ENCODE measurements at regions not wholly inside any gene's neighbourhood (a gene's known extent, or its start where the extent isn't known, plus 50 kb on each side); places are given as distances from the start of the nearest gene placed in this dataset.

- H3K27me3 ChIP-seq (ENCODE audit: insufficient read depth, low read length), result no peaks in the 10 kb centered on the region
- RAD21 ChIA-PET (ENCODE audit: low non-redundant PET in 1 of 2, low total read pairs in 2 of 2, uncharacterized antibody in 2 of 2, unreplicated experiment in 2 of 2), result no interaction called here
- H3K79me2 ChIP-seq (ENCODE audit: insufficient read depth, low read length), result no peaks in the 10 kb centered on the region
- no peak overlapping the region for H2AFZ ChIP-seq (ENCODE audit: low read depth, low read length, poor library complexity, severe bottlenecking)
- intact Hi-C loops (cut with micrococcal nuclease), result no loop called here
- CTCF ChIA-PET, result no interaction called here
- H3K4me3 ChIP-seq (replicated peaks in 1 of 2; ENCODE audit: low read depth in 1 of 2, low read length in 2 of 2), result no peak overlapping the region
- no peaks in the 10 kb centered on the region for H3K36me3 ChIP-seq (ENCODE audit: control insufficient read depth in 1 of 2, insufficient read depth in 2 of 2, low read length in 2 of 2)
- POLR2A ChIA-PET, result no interaction called here
- H3K9me2 ChIP-seq (ENCODE audit: insufficient read depth), result no peaks in the 10 kb centered on the region
- H3K9me3 ChIP-seq (ENCODE audit: control insufficient read depth in 1 of 2, insufficient read depth in 1 of 2, low read depth in 1 of 2, low read length in 2 of 2), result 0 out of 4 replicates have a peak, but pooled peaks cover 0 to under 1% of the 10 kb centered on the region in 2 experiments
- H4K20me1 ChIP-seq (ENCODE audit: insufficient read depth), result no peaks in the 10 kb centered on the region
- no peak for ATAC-seq
- DNase-seq (ENCODE audit: low read depth, low spot score), result no peak
- no peak overlapping the region for H3K4me2 ChIP-seq (ENCODE audit: low read length)
- no TSS peak for BruUV-seq (replicated peaks)
- H3K4me1 ChIP-seq (ENCODE audit: control insufficient read depth in 1 of 2, insufficient read depth in 2 of 2, low read length in 2 of 2), result no peaks in the 10 kb centered on the region
- no peak overlapping the region for H3K9ac ChIP-seq (ENCODE audit: low read length)
- no peak overlapping the region for H3K27ac ChIP-seq (ENCODE audit: low read depth, low read length)
- TF ChIP-seq RAD21 (IDR thresholded peaks at IDR 0.05; ENCODE audit: low read depth) (no peak), EZH2 (IDR thresholded peaks at IDR 0.05) (no peak), JUND (IDR thresholded peaks at IDR 0.05) (no peak), ELF1 (IDR thresholded peaks at IDR 0.05; ENCODE audit: borderline replicate concordance, low read depth) (no peak), ZNF274 (IDR thresholded peaks at IDR 0.05; ENCODE audit: low read depth, low read length) (no peak), CTCF (IDR thresholded peaks at IDR 0.05 in 2 of 3, conservative IDR thresholded peaks at IDR 0.05 in 1 of 3; ENCODE audit: borderline replicate concordance in 1 of 3, insufficient read depth in 1 of 3, low read depth in 2 of 3, low read length in 2 of 3) (no peak), ZFX (IDR thresholded peaks at IDR 0.05) (no peak), CBX3 (IDR thresholded peaks at IDR 0.05; ENCODE audit: low read depth) (no peak), SIN3A (IDR thresholded peaks at IDR 0.05; ENCODE audit: low read depth) (no peak), REST (IDR thresholded peaks at IDR 0.05; ENCODE audit: low read depth) (no peak), CEBPB (IDR thresholded peaks at IDR 0.05; ENCODE audit: low read depth) (no peak), FOSL1 (IDR thresholded peaks at IDR 0.05; ENCODE audit: low read depth) (no peak), YY1 (IDR thresholded peaks at IDR 0.05; ENCODE audit: extremely low read depth, insufficient replicate concordance, low read depth, low read length) (no peak), SP1 (IDR thresholded peaks at IDR 0.05; ENCODE audit: low read depth) (no peak), POLR2A (IDR thresholded peaks at IDR 0.05; ENCODE audit: borderline replicate concordance, extremely low read depth, insufficient read depth, insufficient read length) (no peak), POLR2AphosphoS5 (IDR thresholded peaks at IDR 0.05; ENCODE audit: low read depth, low read length) (no peak), SRF (IDR thresholded peaks at IDR 0.05; ENCODE audit: low read depth) (no peak), EZH2phosphoT487 (IDR thresholded peaks at IDR 0.05; ENCODE audit: borderline replicate concordance) (no peak)
- TF ChIP-seq, protein P1, sequence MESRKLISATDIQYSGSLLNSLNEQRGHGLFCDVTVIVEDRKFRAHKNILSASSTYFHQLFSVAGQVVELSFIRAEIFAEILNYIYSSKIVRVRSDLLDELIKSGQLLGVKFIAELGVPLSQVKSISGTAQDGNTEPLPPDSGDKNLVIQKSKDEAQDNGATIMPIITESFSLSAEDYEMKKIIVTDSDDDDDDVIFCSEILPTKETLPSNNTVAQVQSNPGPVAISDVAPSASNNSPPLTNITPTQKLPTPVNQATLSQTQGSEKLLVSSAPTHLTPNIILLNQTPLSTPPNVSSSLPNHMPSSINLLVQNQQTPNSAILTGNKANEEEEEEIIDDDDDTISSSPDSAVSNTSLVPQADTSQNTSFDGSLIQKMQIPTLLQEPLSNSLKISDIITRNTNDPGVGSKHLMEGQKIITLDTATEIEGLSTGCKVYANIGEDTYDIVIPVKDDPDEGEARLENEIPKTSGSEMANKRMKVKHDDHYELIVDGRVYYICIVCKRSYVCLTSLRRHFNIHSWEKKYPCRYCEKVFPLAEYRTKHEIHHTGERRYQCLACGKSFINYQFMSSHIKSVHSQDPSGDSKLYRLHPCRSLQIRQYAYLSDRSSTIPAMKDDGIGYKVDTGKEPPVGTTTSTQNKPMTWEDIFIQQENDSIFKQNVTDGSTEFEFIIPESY (IDR thresholded peaks at IDR 0.05; ENCODE audit: extremely low read depth, insufficient replicate concordance, low read length), result no peak
- TF ChIP-seq, protein P2, sequence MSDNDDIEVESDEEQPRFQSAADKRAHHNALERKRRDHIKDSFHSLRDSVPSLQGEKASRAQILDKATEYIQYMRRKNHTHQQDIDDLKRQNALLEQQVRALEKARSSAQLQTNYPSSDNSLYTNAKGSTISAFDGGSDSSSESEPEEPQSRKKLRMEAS (IDR thresholded peaks at IDR 0.05), result no peak
These were observed 551.0 kb upstream of the NBEA start for GRCh38 chr13:34391076-34391475.
